Lower leg skin (tissue), 3 donors: ENCODE measurements at regions not wholly inside any gene's neighbourhood (a gene's known extent, or its start where the extent isn't known, plus 50 kb on each side); places are given as distances from the start of the nearest gene placed in this dataset.

Source experiments
- CTCF ChIP-seq, 3 donors: fragments of 450-650 bp; IDR thresholded peaks; one replicate each; pipeline ENCODE4 v1.5.1; 2016; ENCODE audit warnings: antibody characterized with exemption in 3 of 3, mild to moderate bottlenecking in 3 of 3, moderate library complexity in 2 of 3
- POLR2A ChIP-seq, 2 donors: fragments of 450-650 bp; IDR thresholded peaks; one replicate each; pipeline ENCODE4 v1.6.1; 2016 to 2017; ENCODE audit warnings: antibody characterized with exemption in 2 of 2, mild to moderate bottlenecking in 1 of 2, moderate library complexity in 1 of 2

DNA sequence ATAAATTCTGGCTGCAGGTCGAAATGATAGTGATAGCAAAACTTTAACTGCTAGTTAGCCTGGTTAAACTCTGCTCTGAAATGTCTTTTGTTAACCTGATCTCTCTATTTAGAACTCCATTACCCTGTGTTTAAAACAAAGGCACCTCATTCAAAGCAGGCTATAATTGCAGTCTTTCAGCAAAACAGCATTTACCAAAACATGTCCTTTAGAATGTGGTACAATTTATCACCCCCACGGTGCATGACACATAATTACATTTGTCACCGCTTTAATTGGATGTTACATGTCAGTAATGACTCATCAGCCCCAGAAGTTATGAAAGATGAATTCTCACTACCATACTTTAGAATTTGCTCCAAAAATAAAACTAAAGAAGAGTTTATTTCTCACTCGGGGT lies 295.4 kb downstream of the TOX3 start:
- TF ChIP-seq CTCF (IDR thresholded peaks at IDR 0.05) (no peak), POLR2A (IDR thresholded peaks at IDR 0.05) (no peak)
